Stimulated activated CD8-positive, alpha-beta memory T cell treated with anti-CD3 and anti-CD28 coated beads, Interleukin-2, amount 100 ng/mL, for 1 hour (primary cell): ENCODE measurements at regions not wholly inside any gene's neighbourhood (a gene's known extent, or its start where the extent isn't known, plus 50 kb on each side); places are given as distances from the start of the nearest gene placed in this dataset.
"Not testable (repeated sequence)": the region's sequence is repeated elsewhere in the genome, so short reads cannot be mapped to it uniquely, and the experiment has no call there.

Experiments used
- DNase-seq, 2 donors: peaks; one replicate each; pipeline ENCODE4 v3.0.0-alpha.2; 2020; ENCODE audit warnings: low read depth in 2 of 2

GRCh38 chr7:9505516-9505915, 1072.1 kb downstream of the NXPH1 start:
- no peak for DNase-seq

- DNase-seq = no peak
Measured at GRCh38 chr7:9507290-9507689, 1073.9 kb downstream of the NXPH1 start.

GRCh38 chr7:9516662-9517061, 1083.3 kb downstream of the NXPH1 start:
- DNase-seq = no peak

GRCh38 chr7:9523579-9523978, 1090.2 kb downstream of the NXPH1 start:
- no peak for DNase-seq

GRCh38 chr7:9552431-9552830, 1119.0 kb downstream of the NXPH1 start:
- not testable (repeated sequence) for DNase-seq

GRCh38 chr7:9557853-9558252, 1124.4 kb downstream of the NXPH1 start:
- DNase-seq = no peak

- no peak for DNase-seq
Measured at GRCh38 chr7:9575716-9576115, 1142.3 kb downstream of the NXPH1 start.

- DNase-seq = no peak
Measured at GRCh38 chr7:9582824-9583223, 1149.4 kb downstream of the NXPH1 start.

- no peak for DNase-seq
Measured at GRCh38 chr7:9598411-9598810, 1165.0 kb downstream of the NXPH1 start.

- no peak for DNase-seq
Measured at GRCh38 chr7:9600974-9601373, 1167.6 kb downstream of the NXPH1 start.

- DNase-seq = no peak
Measured at GRCh38 chr7:9603291-9603690, 1169.9 kb downstream of the NXPH1 start.

- DNase-seq = no peak
Measured at GRCh38 chr7:9608560-9608959, 1175.2 kb downstream of the NXPH1 start.

GRCh38 chr7:9620899-9621298, 1187.5 kb downstream of the NXPH1 start:
- DNase-seq = not testable (repeated sequence)

GRCh38 chr7:9621306-9621902, 1188.0 kb downstream of the NXPH1 start:
- DNase-seq = not testable (repeated sequence)

- DNase-seq = no peak
Measured at GRCh38 chr7:9621927-9622326, 1188.5 kb downstream of the NXPH1 start.

GRCh38 chr7:9625953-9626352, 1192.5 kb downstream of the NXPH1 start:
- no peak for DNase-seq

- no peak for DNase-seq
Measured at GRCh38 chr7:9645756-9646155, 1212.3 kb downstream of the NXPH1 start.

- DNase-seq = no peak
Measured at GRCh38 chr7:9657257-9657656, 1223.8 kb downstream of the NXPH1 start.

- DNase-seq = no peak
Measured at GRCh38 chr7:9671979-9672917, 1238.8 kb downstream of the NXPH1 start.

GRCh38 chr7:9680713-9681112, 1247.3 kb downstream of the NXPH1 start:
- DNase-seq = no peak

- no peak for DNase-seq
Measured at GRCh38 chr7:9681284-9681683, 1247.9 kb downstream of the NXPH1 start.

GRCh38 chr7:9691286-9691685, 1257.9 kb downstream of the NXPH1 start:
- DNase-seq = no peak

- DNase-seq = no peak
Measured at GRCh38 chr7:9698375-9698774, 1265.0 kb downstream of the NXPH1 start.
